Activated CD8-positive, alpha-beta T cell treated with anti-CD3 and anti-CD28 coated beads for 36 hours (primary cell): ENCODE measurements at regions not wholly inside any gene's neighbourhood (a gene's known extent, or its start where the extent isn't known, plus 50 kb on each side); places are given as distances from the start of the nearest gene placed in this dataset.

ENCODE experiments used
- ATAC-seq: fragments of 200-7000 bp; cut with Tn5 transposase; one replicate; pipeline ENCODE4 v1.10.0; 2021; ENCODE audit warnings: mild to moderate bottlenecking, moderate library complexity
- CTCF ChIA-PET: fragments of 350-600 bp; sonication (Branson Sonifier 250); formaldehyde crosslinking; loops from one replicate; lab custom pipeline; 2021; ENCODE audit warnings: antibody characterized with exemption; lab: Charles Lee
- POLR2A ChIA-PET: fragments of 350-600 bp; sonication (Branson Sonifier 250); formaldehyde crosslinking; loops from one replicate; lab custom pipeline; 2021; ENCODE audit warnings: antibody characterized with exemption; lab: Charles Lee
- DNase-seq: peaks from one replicate; pipeline ENCODE4 v3.0.0-alpha.2; 2020
- H3K27ac Mint-ChIP-seq: one replicate; pipeline ENCODE4 v1.8.0; 2021; ENCODE audit warnings: mild to moderate bottlenecking, mixed read lengths
- H3K27me3 Mint-ChIP-seq: one replicate; pipeline ENCODE4 v1.8.0; 2021; ENCODE audit warnings: mixed read lengths
- H3K36me3 Mint-ChIP-seq: one replicate; pipeline ENCODE4 v1.8.0; 2021; ENCODE audit warnings: low read depth, mixed read lengths
- H3K4me1 Mint-ChIP-seq: one replicate; pipeline ENCODE4 v1.8.0; 2021; ENCODE audit warnings: low read depth, mixed read lengths
- H3K4me3 Mint-ChIP-seq: one replicate; pipeline ENCODE4 v1.8.0; 2021; ENCODE audit warnings: mild to moderate bottlenecking, moderate library complexity, mixed read lengths
- H3K9me3 Mint-ChIP-seq: one replicate; pipeline ENCODE4 v1.8.0; 2021; ENCODE audit warnings: mixed read lengths
- CTCF ChIP-seq: fragments of 200-600 bp; IDR thresholded peaks from one replicate; pipeline ENCODE4 v1.8.0; 2022; ENCODE audit warnings: antibody characterized with exemption, mild to moderate bottlenecking
- intact Hi-C: fragments of 100-400 bp; cut with micrococcal nuclease; formaldehyde crosslinking; loops from one replicate; pipeline ENCODE4 v1.10.0; 2022

- H3K36me3 Mint-ChIP-seq, result no peaks in the 10 kb centered on the region
- H3K4me1 Mint-ChIP-seq, result no peaks in the 10 kb centered on the region
- H3K9me3 Mint-ChIP-seq, result no peaks in the 10 kb centered on the region
- intact Hi-C loops, result no loop called here
- ChIA-PET POLR2A (no interaction called here), CTCF (no interaction called here)
- DNase-seq, result no peak
- ATAC-seq, result no peak
- no peak for TF ChIP-seq CTCF
- H3K4me3 Mint-ChIP-seq, result no peak overlapping the region
- H3K27ac Mint-ChIP-seq, result no peak overlapping the region
- H3K27me3 Mint-ChIP-seq, result no peaks in the 10 kb centered on the region
These were observed 530.2 kb upstream of the NBEA start for GRCh38 chr13:34411894-34412293.

GRCh38 chr13:34412295-34412694, 529.8 kb upstream of the NBEA start:
- DNase-seq (no peak), ATAC-seq (no peak)
- H3K36me3 Mint-ChIP-seq, result no peaks in the 10 kb centered on the region
- ChIA-PET CTCF (no interaction called here), POLR2A (no interaction called here)
- no peaks in the 10 kb centered on the region for H3K9me3 Mint-ChIP-seq
- no peak for TF ChIP-seq CTCF
- H3K27ac Mint-ChIP-seq, result no peak overlapping the region
- H3K4me1 Mint-ChIP-seq, result no peaks in the 10 kb centered on the region
- H3K27me3 Mint-ChIP-seq, result no peaks in the 10 kb centered on the region
- no peak overlapping the region for H3K4me3 Mint-ChIP-seq
- intact Hi-C loops, result no loop called here

GRCh38 chr13:34412817-34413375, 529.2 kb upstream of the NBEA start:
- H3K27me3 Mint-ChIP-seq, result no peaks in the 10 kb centered on the region
- POLR2A ChIA-PET, result no interaction called here

GRCh38 chr13:34413538-34414210, 528.4 kb upstream of the NBEA start:
- ATAC-seq (no peak), DNase-seq (no peak)
- ChIA-PET CTCF (no interaction called here), POLR2A (no interaction called here)
- H3K27me3 Mint-ChIP-seq, result no peaks in the 10 kb centered on the region
- H3K4me3 Mint-ChIP-seq, result no peak overlapping the region
- no peaks in the 10 kb centered on the region for H3K9me3 Mint-ChIP-seq
- intact Hi-C loops, result no loop called here
- TF ChIP-seq CTCF, result no peak
- H3K36me3 Mint-ChIP-seq, result no peaks in the 10 kb centered on the region
- H3K27ac Mint-ChIP-seq, result no peak overlapping the region
- H3K4me1 Mint-ChIP-seq, result no peaks in the 10 kb centered on the region

More at GRCh38 chr13:34412817-34413375, 529.2 kb upstream of the NBEA start:
- TF ChIP-seq CTCF, result no peak
- intact Hi-C loops, result no loop called here
- Mint-ChIP-seq H3K4me3 (no peak overlapping the region), H3K9me3 (no peaks in the 10 kb centered on the region), H3K27ac (no peak overlapping the region), H3K36me3 (no peaks in the 10 kb centered on the region), H3K4me1 (no peaks in the 10 kb centered on the region)
- no peak for ATAC-seq
- CTCF ChIA-PET, result no interaction called here
- no peak for DNase-seq

GRCh38 chr13:34414616-34415015, 527.5 kb upstream of the NBEA start:
- Mint-ChIP-seq H3K27ac (no peak overlapping the region), H3K9me3 (no peaks in the 10 kb centered on the region), H3K4me1 (no peaks in the 10 kb centered on the region), H3K36me3 (no peaks in the 10 kb centered on the region), H3K4me3 (no peak overlapping the region), H3K27me3 (no peaks in the 10 kb centered on the region)
- ChIA-PET POLR2A (no interaction called here), CTCF (no interaction called here)
- DNase-seq, result no peak
- ATAC-seq, result no peak
- TF ChIP-seq CTCF, result no peak
- intact Hi-C loops, result no loop called here
